NCI-H2227 treated with DMSO at 0.1 percent for 48 hours (cell line): ENCODE measurements at regions not wholly inside any gene's neighbourhood (a gene's known extent, or its start where the extent isn't known, plus 50 kb on each side); places are given as distances from the start of the nearest gene placed in this dataset.
"Not testable (repeated sequence)": the region's sequence is repeated elsewhere in the genome, so short reads cannot be mapped to it uniquely, and the experiment has no call there.

Experiments used
- DNase-seq: peaks from one replicate; lab custom pipeline; 2025; lab: John Stamatoyannopoulos, UW

DNA sequence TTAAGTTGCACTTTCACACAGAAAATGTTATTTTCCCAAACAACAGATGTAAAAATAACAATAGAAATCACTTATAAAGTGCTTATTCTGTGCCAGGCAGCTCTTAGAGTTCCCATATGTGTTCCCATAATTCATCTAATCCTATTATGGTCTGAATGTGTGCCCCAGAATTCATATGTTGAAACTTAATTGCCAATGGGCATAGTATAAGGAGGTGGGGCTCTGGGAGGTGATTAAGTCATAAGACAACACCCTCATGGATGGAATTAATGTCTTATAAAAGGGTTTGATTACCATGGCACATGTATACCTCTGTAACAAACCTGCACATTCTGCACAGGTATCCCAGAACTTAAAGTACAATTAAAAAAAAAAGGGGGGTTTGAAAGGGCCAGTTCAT is 92.7 kb downstream of the FZD1 start:
- DNase-seq, result no peak

DNA sequence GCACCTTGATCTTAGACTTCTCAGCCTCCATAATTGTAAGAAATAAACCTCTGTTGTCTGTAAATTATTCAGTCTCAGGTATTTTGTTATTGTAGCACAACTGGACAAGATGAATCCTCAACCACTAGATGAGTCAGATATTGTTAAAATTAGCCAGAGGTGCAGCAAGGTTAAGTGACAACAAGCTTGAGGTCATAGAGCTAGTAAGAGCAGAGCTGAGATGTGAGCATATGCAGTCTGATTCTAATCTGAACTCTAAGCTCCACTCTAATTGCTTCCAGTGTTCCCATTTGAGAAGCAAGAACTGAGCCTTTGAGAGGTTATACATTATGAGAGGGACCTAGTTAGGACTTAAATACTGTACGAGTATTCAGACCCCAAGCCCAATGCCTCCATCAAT is 93.1 kb downstream of the FZD1 start:
- no peak for DNase-seq

DNA sequence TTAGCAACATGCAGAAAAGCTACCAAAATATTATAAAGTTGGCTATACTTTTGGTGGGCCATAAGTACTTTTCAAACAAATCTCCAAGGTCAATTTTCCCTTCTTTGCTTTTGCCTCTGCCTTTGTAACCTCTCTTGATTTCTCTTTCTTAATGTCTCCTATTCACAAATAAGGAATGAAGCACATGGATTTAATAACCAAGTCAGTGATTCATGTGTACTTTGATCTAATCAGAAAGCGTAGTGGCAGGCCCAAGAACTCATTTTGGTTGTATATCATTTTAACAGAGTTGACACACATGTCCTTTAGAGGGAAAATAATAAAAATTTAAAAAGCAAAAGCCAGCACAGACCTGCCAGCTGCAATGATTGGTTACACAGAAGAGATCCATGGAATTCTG is 93.7 kb downstream of the FZD1 start:
- no peak for DNase-seq

DNA sequence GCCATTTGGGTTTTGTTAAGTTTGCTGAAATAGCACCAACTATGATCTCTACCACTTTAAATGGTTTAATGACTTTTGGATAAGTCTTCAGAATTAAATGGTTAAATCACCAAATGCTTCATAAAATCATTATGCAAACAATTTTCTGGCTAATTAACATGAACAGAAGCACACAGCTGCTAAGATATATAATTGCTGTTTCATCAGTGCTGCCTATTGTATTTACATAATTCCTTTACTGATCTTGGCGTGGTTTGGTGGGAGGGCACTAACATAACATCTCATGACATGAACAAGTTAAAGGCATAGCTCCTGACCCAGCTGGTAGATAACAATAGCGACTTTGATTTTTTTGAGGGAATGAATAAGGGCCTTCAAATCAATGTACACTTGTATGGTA is 94.1 kb downstream of the FZD1 start:
- DNase-seq, result no peak

DNA sequence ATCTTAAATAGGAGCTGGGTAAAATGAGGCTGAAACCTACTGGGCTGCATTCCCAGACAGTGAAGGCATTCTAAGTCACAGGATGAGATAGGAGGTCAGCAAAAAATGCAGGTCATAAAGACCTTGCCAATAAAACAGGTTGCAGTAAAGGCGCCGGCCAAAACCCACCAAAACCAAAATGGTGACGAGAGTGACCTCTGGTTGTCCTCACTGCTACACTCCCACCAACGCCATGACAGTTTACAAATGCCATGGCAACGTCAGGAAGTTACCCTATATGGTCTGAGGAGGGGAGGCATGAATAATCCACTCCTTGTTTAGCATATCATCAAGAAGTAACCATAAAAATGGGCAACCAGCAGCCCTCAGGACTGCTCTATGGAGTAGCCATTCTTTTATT is 100.9 kb downstream of the FZD1 start:
- DNase-seq, result not testable (repeated sequence)

DNA sequence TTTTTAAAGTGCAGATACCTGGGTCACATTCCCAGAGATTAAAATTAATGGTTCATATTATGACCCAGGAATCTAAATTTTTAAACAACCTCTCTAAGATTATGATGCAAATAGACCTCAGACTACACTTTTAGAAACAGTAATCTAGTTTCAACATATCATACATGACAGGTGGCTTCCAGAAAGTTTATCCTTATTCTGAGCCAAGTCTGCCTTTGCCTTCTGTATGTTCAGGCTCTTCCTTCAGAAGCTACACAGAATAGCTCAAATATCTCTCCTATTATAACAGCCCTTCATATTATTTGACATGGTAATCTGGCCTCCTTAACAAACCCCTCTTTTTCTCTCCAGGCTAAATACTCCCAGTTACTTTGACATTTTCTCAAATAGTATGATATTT is 101.9 kb downstream of the FZD1 start:
- no peak for DNase-seq

DNA sequence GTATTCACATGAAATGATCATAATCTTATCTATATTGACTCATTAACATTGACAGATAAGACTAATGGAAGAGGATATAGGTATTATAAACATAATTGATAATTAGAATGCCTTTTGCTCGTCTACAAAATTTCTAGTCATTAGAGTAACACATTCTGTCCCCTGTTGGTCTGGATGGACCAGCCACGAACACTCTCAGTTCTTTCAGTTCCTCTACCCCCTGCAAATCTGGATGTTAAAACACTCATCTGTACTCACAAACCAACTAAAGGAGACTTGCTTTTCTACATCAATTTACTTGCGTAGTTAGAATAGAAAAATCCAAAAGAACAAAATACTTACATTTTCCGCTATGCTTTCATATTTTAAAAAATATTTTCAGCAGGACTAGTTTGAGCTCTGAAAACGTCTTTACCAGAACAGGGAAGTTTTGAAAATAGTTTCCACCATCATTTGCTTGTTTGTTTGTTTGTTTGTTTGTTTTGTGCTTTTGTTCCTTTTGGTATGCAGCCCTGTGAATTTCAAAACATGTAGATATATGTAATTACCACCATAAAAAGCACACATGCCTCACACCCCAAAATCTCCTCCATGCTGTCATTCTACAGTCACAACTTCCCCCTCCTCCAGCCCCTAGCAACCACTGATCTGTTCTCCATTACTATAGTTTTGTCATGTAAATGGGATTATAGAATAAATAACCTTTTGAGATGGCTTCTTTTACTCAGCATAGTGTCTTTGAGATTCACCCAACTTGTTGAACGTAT is 103.8 kb downstream of the FZD1 start:
- no peak for DNase-seq

DNA sequence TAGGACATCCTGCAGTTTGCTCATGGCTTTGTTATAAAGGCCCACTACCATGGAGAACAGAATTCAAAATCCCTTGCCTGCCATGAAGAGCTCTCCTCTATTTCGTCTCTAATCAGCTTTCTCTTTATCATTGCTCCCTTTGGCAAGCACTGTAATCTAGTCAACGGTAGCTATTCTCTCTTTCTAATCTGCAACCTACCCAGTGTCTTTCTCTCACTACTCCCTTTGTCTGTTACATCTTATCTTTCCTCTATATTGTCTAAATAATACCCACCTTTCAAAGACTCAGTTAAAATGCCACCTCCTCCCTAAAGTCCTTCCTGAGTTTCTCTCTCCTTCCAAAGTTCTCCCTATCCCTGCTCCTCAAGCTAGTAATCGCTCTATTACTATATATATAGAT is 108.1 kb downstream of the FZD1 start:
- no peak for DNase-seq

DNA sequence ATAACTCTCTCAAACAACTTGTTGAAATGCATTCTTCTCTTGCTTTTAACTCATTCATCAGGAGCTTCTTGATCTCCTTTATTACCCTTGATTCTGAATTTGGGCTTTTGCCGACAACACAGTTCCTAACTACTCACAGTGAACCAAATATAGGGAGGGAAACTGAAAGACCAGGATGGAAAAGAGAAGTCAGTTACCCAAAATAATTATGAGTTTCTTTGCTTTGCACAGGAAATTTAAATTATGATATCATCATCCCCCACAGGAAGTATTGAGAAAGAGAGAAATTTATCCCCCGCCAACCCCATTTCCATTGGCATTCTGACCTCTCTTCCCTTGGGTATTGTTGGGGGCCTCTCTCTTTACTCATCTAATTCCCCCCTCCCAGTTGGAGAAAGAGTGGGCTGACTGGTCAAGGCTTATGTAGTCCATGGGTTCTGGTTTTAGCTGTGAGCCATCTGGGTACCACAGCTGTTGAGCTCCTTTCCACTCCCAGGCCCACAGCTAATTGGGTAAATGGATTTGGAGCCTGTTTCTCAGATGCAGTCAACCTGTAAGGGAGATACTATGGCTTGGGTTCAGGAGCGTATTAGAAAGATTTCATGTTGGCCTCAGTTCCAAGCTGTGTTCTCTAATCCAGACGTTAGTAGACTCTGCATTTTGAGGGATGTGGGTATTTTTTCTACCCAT is 109.0 kb downstream of the FZD1 start:
- DNase-seq, result no peak

DNA sequence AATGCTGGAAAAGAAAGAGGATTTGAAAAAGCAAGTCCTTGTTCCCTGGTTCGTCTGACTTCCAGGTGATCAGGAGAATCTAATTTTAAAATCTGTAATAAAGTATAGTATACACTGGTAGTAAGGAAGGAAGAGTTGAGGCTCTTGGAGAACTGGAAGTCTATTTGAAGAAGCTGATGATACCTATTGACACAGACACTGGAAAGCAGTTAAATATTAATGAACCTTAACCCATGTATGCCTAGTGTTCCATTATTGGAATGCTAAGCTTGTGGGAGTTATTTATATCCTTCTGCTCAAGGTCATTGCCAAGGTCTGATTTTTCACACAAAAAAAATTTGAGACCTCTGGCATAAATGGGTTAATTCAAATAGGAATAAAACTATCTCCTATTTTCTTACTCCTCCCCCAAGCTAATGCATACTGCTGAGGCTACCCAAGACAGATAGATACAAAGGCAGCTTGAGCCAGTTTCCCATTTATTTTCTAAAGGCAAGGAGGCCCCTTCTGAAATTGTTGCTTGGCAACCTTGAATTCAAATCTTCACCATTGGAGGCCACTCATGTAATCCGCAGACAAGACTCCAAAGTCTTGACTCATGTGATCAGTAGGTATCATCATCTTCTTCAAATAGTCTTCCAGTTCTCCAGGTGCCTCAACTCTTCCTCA is 110.2 kb downstream of the FZD1 start:
- no peak for DNase-seq

DNA sequence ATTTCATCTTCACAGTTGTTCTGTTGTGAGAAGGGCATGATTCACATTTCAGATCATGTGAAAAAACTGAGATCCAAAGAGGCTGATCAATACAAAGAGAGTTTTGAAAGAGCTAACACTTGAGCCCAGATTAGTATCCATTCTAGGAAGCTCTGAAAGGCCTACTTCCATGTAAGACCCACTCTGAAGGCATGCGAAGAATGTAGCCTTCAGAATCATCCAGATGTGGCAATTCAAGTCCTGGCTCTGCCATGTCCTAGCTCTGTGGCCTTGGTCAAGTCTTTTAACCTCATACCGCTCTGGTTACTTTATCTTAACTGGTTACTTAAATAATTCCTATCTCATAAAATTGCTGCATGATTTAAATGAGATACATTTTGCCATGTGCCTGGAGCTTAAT is 111.1 kb downstream of the FZD1 start:
- DNase-seq, result no peak

DNA sequence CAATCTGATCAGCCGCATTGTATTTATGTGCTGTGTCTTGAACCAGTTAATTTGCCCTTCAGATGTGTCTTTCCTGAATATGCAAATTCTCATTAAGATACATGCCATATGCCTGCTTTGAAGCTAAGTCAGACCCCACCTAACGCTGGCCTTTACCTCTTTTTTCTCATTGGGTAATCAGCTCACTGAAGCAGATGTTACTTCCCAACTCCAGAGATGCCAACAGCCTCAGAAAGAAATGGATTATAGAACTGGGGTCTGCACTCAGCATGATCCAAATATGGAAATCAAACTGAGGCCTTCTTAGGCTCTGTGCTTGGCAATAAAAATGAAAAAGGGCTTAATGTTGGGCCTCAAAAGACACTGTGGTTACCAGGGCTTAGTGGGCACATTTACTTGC is 113.9 kb downstream of the FZD1 start:
- no peak for DNase-seq

DNA sequence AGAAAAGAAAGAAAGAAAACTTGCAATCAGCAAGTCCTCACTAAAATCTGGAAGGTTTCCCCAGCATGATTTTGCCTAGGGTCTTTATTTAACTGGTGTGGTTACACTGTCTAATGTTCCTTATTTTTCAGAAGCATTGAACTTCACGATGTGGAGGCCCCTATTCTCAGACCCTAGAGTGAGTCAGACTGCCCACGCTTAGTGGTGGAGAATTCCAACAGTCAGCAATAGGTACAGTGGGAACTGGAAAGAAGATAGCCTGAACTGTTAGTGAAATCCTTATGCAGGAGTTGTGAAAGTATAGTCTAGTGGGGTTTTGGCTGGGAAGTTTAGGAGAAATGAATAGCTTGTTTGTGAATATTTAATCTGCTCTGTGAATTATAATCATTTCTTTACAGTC is 115.0 kb downstream of the FZD1 start:
- no peak for DNase-seq

DNA sequence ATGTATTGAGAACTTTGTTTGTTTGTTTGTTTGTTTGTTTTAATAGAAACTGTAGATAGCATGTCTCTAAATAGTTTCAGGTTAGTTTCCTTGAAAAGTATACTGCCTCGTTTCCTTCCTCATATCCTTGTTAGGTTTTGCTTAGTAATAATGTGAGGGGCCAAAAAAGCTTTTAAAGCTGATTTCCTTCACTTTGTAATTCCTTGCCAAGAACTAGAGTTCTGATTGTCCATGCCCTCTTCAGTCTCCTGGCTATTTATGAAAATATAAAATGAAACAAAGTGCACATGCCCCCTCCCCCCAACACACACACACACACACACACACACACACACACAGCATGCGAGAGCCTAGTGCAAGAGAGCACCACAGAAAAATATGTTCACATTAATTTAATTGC is 115.8 kb downstream of the FZD1 start:
- DNase-seq, result no peak

DNA sequence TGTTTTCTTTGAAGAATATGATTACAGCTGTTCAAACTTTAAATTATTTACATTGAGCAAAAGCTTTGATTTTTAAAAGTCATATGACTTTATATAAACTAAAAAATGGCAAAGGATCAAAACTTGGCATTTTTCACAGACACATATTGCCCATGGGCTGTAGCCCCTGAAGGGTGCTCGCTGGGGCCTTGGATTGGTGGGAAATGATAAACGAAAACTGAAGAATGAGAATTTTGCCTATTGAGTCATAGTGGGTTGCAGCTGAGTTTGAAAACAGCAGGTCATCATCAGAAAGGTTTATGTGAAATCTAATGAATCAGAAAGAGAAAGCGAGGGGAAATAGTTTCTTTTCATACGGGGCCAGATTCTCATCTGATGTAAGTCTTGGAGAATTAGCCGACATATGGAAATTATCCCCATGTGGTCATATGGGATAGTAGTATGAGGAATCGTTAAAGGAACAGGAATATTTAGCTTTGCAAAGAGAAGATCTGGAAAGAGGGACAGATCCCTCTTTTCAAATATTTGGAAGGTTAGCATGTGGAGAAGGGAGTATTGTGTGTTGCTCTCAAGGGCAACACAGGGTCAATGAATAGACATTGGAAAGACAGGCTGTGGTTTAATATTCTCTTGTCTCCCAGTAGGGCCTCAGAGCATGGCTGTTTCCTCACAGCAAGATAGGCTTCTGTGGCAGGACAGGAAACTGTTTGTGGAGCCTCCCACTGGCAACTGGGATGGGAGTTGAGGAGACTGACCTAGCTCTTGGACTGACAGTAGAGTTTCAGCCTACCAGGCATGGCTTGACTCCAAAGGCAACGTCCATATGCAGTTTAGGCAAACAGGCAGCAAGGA is 119.0 kb downstream of the FZD1 start:
- no peak for DNase-seq

DNA sequence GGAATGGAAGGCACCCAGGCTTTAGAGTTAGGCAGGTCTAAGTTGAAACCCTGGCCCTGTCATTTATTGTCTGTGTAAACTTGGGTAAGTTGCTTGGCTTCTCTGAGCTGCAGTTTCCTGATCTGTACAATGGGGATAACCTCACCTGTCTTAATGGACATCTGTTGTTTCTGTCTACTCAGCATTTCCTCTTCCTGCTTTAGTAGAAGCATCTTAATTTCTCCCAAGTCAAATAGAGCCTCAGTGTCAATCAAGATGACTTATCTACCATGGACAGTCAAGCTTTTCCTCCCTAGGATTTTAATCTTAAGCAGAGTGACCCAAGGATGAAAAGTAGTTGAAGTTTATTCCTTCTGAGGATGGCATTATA is 119.7 kb downstream of the FZD1 start:
- no peak for DNase-seq

DNA sequence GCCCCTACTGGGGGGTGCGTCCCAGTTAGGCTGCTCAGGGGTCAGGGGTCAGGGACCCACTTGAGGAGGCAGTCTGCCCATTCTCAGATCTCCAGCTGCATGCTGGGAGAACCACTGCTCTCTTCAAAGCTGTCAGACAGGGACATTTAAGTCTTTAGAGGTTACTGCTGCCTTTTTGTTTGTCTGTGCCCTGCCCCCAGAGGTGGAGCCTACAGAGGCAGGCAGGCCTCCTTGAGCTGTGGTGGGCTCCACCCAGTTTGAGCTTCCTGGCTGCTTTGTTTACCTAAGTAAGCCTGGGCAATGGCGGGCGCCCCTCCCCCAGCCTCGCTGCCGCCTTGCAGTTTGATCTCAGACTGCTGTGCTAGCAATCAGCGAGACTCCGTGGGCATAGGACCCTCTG is 130.5 kb downstream of the FZD1 start:
- not testable (repeated sequence) for DNase-seq

DNA sequence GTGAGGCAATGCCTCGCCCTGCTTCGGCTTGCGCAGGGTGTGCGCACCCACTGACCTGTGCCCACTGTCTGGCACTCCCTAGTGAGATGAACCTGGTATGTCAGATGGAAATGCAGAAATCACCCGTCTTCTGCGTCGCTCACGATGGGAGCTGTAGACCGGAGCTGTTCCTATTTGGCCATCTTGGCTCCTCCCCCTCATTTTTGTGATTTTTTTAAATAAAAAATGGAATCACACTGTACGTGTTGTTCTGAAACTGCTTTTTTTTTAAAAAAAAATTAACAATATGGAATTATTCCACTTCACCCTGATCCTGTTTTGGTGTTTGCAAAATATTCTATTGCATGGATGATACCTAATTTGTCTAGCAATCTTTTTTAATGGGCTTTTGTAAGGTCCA is 131.1 kb downstream of the FZD1 start:
- not testable (repeated sequence) for DNase-seq

DNA sequence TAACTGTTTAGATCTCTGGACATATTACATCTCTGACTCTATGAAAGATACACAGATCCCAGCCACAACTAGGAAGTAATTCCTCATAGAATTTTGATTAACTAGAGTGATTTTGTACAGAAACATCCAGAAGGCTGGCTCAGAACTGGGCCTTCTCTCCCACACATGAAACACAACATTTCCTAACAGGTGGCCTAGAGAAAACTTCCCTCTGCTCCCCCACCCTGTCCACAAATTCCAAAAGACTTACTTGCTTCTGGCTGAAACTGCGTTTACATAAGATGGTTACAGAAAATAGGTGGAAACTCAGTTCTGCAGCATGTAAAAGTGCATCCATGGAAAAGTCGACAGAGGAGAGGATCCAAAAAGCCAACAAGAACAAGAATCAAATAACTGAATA is 132.9 kb downstream of the FZD1 start:
- DNase-seq, result no peak

DNA sequence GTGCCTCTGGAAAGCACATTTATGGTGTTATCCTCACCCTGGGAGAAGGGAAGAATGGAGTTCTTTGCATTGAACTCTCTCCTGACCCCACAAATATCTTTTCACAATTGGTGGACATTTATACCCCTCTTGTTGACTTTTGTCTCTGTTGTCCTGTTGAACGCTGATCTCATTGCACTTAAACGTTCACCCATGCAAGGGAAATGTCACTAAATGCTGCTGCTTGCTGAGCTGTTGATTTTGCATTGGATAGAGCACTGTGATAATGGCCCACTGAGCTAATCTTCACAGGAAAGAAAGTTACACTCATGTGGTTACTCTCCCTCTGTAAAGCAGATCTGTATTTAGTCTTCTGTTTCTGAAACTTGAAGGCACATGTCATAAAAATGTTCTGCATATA is 133.4 kb downstream of the FZD1 start:
- no peak for DNase-seq

DNA sequence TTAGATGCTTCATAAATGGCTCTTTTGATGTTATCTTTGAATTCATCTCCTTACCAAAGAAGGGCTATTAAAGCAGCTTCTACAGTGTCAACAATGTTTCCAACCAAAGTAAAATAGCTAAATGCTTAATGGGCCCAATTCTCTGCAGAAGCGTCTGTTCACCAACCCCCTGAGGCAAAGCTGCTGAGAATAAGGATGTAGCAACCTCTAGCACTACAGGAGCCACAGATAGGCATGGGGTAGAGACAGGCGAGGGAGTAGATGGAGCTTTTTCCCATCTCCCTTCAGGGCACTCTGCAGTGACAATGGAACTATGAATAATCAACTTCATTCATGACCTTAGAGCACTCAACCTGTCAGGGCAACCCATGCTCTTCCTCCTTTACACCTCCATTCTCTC is 134.1 kb downstream of the FZD1 start:
- DNase-seq, result no peak

DNA sequence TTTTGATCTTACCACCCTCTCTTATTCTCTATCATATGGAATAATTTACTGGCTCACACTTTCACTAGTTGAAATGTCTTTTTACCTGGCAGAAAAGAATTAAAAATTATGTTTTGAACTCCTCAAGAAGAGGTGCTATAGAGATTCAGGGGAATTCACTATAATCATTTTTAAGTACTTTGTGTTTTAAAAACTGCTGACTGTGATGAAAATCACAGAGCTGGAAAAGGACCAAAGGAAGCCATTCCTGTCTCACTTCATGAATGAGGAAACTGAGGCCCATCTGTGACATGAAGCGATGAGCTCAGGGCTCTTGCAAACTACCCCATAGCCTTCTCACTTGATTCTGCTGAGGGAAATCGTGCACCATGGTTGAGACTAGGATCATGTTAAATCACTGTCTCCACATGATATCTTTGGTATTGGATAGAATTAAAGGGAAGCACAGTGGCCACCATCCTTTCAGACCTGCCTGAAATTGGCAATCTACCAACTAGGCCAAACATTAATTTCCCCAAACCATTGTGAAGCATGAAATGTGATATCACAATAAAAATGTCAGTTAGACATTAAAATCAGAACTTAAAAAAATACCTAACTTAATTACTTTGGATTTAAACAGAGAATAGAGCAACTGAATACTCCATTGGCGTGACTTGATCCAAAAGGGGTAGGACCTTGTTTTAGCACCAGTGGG is 141.0 kb downstream of the FZD1 start:
- no peak for DNase-seq
